ENCODE measurements at regions not wholly inside any gene's neighbourhood (a gene's known extent, or its start where the extent isn't known, plus 50 kb on each side); places are given as distances from the start of the nearest gene placed in this dataset.

DNA sequence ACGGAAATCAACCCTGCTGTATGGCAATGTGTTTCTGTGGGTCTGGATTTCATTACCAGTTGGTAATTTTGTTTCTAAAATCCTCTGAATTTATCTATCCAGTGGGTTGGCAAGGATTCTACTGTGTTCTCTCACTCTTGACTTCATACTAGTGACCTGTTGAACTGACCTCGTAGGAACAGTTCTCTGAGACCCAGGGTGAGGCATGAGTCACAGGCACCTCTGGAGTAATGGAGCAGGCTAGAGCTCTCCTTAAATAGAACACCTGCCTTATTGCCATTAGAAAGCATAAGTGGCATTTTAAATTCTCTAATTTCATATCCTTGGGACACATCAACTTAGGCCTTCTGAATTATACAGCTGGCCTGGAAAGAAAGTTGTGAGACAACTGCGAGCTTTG, 258.3 kb upstream of the NAV3 start:
- DNase-seq (ENCODE audit: low spot score): no peak

DNA sequence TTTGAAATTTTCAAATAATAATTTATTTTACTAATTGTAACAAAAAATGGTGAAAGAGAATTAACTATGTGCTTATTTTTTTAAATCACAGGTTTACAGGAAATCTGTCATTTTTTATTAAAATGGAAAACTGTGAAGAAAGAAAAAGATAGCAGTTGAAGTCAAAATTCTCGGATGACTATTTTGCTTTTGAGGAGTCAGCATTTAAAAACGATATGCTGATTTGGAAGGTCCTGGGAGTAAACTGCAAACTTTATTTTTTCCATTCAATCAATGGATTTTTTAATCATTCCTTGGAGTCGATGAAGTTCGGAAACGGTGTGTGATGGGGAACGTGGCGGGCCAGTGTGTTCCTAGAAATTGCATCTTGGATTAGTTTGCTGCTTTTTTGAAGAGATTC, 258.9 kb upstream of the NAV3 start:
- FAIRE-seq: no peak

More for the DNA sequence above, 258.3 kb upstream of the NAV3 start:
- FAIRE-seq: no peak

DNA sequence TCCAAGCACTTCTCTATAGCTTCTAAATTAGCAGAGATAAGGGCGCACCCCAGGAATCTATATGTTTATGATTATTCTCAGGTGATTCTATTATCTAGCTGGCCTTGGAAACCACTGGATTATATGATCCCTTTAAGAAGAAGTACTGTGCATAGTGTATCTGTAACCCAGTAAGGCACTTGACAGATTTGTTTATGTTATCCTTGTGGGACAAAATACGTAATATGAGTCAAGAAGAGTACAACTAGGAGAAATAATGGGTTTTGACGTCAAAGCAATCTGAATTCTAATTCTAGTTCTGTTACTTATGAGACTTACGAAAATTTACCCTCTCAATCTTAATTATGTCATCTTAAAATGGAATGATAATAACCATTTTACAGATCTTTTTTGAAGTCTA, 259.6 kb upstream of the NAV3 start:
- FAIRE-seq (no peak), DNase-seq (ENCODE audit: low spot score) (no peak)

More for the DNA sequence above, 258.9 kb upstream of the NAV3 start:
- no peak for DNase-seq (ENCODE audit: low spot score)

DNA sequence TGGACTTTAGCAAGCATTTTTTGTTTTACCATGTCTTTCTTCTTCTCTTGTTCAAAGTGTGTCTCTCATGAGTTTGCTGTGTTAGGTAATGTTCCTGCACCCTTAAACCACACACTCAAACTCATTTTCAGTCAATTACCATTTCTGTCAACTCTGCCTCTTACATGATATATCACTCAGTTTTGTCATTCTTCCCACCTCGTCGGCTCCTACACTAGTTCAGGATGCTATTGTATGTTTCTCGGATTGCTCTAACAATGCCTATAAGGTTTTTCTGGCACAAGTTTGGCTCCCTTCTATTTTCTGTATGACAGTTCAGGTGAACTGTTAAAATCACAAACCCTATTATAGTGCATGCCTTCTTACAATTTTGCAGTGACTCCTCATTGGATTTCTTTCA, 260.8 kb upstream of the NAV3 start:
- no peak for FAIRE-seq
- no peak for DNase-seq (ENCODE audit: low spot score)

DNA sequence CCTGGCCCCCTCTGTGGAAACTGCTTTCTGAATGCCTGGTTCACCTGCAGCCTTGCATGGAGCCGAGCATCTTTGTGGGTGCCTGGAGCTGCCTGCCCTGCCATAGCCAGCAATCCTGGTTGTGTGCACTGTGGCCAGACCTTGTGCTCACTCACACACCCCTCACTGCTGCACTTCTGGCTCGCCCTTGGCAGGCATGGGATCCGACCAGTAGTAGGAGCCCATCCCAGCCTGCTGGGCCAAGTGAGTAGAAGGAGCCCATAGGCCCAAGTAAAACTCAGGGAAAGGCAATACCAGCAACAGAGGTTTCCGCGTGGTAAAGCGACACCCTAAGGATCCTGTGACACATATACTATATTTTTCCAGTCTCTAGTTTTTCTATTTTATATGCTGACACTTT, 270.0 kb upstream of the NAV3 start:
- no peak for FAIRE-seq
- no peak for DNase-seq (ENCODE audit: low spot score)

DNA sequence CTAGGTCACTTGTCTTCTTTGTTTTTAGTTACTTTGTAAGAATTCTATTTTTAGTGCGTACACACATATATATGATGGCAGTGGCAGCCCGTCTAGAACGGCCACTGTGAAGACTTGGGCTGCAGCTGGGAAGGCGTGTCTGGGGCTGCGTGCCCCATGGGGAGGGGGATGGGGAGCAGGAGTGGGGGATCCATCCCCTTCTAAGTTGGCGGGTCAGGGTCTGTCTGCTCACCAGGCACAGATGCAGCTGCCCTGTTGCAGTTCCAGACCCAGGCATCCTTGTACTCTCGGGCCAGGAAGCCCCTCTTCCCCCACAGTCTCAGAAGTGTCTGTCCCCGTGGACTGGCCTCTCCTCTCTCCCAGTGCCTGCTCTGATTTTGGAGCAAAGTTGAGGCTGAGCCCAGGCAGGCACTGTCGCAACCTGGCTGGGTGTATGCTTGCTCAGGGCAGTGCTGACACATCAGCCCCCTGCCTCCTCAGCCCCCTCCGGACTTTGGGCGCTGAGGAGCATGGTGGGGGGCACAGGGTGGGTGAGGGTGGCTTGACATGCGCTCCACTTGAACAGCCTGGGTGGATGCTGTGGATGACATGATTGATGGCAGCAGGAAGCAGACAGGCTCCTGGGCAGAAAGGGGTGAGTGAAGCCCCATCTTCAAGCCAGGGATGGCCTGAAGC, 271.2 kb upstream of the NAV3 start:
- no peak for DNase-seq (ENCODE audit: low spot score)
- no peak for FAIRE-seq

DNA sequence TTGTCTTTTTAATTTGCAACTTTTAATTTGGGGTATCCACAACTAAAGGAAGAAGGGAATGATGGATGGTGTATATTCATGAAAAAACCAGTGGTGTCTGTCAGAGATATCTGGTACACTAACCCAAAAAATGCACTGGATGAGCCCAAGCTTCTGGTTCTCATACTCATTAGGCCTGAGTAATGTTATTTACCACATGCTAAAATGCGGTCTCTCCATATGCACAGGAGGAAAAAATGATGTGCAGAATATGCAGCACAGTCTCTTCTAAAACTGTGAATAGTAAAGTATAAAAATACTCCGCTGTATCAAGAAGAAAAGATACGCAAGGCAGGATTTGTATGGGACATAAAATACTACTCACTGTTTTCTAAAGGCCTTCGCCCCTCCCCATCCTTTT, 275.6 kb upstream of the NAV3 start:
- no peak for FAIRE-seq

DNA sequence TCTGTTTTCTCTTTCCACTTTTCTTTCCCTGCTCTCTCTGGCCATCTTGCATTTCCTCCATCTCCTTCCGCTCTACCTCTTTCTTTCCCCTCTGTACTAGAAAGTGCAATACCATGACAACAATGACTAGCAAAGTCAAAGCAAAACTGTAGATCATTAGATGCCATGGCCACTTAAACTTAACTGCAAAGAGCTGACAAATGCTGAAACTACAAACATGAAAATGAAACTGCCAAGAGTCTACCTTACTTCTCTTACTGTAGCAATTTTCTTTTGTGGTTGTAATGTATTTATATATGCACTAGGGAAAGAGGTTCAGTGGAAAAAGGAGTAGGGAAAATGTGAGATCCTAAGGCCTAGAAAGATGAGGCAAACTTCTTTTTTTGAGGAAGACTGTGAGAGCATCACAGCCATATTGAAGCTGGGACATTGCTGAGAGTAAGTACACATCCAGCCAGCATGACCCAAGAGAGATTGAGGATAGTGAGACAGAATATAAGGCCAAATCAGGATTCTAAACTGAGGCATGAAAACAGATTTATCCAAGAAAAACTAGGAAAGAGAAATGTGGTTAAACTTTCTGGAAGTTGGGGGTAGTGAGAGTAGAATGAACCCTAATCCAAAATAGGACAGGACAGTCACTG, 276.6 kb upstream of the NAV3 start:
- DNase-seq (ENCODE audit: low spot score) (no peak), FAIRE-seq (no peak)

More for the DNA sequence above, 275.6 kb upstream of the NAV3 start:
- DNase-seq (ENCODE audit: low spot score): no peak

DNA sequence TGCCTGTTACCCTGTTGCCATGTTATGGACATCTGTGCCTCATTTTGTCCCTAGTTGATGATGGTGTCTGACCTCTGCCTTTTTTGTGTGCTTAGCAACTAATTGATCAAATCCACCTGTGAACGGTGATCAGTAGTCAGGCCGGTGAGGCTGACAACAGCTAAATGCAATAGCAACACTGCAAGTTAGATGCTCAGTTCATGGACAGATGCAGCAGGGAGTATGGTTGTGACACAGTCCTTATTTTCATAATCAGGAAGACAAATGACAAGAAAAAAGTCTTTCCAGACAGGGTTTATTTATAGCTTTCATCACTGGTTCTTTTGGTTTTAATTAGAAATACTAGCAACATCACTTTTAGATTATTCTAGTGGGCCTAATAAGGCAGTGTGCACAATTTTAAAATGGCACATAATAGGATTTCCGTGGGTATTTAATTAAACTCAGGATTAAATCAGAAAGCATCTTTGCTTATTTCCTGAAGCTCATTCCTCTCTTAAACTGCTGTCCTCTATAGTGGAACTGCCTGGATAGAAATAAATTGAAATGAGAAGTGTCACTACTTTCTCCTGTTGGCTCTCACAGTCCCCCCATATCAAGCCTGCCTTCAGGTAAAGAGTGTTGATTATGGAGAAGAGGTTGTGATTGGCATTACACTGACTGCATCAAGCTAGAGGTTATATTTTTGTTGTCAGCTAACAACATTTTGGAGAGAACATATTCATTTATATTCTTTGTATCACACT, 281.1 kb upstream of the NAV3 start:
- no peak for DNase-seq (ENCODE audit: low spot score)
- FAIRE-seq: no peak

DNA sequence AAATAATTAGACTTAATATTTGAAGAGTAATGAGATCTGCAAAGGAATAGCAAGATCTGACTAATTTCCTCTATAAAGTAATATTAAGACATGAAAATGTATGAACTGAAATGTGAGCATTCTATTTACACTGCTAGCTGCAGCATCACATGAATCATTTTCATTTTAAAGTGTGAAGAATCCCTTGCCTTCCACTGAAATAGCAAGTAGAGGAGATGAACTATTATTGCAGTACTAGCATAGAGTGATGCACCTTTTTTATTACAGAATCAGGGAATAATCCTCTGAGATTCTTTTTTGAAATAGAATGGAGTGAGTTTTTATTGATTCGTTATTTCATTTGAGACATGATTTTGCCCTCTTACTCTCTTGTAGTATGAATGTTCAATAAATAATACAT, 281.9 kb upstream of the NAV3 start:
- no peak for FAIRE-seq
- no peak for DNase-seq (ENCODE audit: low spot score)

DNA sequence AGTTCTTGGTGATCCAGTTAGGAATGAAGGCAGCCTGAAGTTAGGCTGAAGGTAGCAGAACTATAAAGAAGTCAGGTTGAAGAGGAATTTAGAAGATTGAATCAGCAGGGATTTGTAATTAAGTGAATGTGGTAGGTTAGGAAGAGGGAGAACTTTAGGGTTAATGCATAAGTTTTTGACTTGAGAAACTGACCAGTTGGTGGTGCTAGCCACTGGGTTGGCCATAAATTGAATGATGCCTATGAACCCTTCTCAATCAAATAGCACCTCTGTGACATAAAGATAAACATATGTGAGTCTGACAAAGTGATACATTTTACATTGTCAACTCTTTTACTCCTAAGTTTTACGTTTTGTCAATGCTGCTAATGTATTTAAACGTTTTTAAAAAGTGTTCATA, 290.6 kb upstream of the NAV3 start:
- no peak for FAIRE-seq
- DNase-seq (ENCODE audit: low spot score): no peak

DNA sequence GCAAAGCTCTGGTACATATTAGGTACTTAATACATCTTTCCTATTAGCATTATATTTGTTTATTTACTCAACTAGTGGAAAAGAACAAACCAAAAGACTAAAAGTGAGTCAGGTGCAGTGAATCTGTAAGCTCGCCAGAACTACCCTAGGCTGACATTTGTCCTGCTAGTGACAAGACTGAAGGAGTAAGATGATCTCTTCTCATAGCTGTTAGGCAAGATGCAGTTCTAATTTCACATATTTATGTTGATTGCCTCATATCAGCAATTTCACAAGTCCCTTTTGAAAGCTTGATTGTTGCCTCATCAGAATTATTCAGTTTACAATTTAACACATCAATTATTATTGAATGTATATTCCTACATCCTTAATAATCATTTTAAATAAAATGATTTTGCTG, 293.0 kb upstream of the NAV3 start:
- DNase-seq (ENCODE audit: low spot score): no peak
- FAIRE-seq: no peak

DNA sequence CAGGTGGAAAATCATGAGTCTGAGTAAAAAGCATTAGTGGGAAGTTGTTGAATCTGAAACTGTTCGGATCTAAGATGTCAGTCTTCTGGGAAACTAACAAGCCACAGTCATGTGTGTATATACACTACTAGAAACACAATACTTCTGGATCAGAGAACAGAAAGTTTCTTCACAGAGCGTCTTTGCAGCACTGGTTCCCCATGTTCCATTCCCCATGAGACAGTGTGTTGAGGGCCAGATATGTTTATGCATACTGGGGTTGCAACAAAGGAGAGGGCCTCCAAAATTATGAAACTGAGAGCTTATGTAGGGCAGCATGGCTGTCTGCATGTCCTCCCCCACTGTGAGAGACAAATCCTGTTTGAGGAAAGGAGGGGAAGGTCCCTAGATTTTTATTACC, 295.0 kb upstream of the NAV3 start:
- no peak for DNase-seq (ENCODE audit: low spot score)
- FAIRE-seq: no peak

DNA sequence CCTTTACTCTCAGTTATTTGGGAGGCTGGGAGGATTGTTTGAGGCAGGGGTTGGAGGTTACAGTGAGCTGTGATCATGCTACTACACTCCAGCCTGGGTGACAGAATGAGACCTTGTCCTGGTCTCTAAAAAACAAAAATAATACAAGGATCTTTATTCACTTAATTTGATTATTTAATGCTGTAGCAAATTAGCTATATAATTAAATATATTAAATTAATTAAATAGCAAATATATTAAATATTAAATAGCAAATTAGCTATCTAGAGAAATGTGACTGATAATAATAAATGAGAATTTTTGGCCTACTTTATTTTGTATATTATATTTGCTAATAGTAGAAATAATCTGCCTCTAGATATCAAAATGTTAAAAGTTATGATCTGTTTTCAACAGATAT, 298.8 kb upstream of the NAV3 start:
- DNase-seq (ENCODE audit: low spot score) (no peak), FAIRE-seq (no peak)

DNA sequence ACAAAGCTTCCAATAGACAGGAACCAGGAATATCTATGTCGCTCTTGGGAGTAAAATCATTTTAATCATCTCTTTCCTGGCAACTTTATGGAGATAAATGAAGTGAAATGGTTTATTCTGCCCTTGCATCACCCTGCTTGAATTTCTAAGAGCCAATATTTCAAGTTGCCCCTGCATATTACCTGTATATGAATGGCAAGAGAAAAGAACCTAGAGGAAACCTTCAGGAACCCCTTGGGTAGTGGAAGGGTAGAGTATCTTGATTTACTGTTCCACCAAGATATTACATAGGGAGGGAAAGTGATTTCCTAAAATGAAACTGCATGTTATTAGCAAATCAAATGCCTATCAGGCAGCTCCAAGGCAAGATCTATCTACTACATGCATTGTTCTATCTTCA, 308.4 kb upstream of the NAV3 start:
- DNase-seq (ENCODE audit: low spot score) (no peak), FAIRE-seq (no peak)

DNA sequence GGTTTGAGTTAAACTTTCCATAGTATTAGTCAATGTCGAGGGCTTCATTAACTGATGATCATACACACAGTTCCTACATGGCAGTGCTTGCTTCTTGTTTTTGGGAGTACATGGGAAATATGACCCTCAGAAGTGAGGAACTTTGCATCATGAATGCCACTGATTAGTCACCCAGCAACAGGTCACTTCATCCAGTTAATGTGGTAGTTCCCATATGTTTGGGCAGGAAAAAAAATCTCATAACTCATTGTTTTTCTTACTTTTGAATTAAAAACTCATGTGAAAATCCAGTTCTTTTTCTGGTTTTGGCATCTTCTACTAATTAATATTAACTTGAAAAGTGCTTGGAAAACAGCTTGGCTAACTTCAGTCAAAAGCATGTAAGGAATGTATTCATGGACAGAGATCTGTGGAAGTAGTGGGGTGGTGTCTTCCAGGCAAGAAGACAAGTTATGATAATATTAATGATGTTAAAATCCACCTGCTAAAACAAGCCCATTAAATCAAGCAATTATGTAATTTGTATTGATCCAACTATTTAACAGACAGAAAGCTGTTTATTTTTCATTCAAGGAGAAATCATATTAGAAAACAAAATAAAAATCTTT, 309.1 kb upstream of the NAV3 start:
- FAIRE-seq (no peak), DNase-seq (ENCODE audit: low spot score) (no peak)

DNA sequence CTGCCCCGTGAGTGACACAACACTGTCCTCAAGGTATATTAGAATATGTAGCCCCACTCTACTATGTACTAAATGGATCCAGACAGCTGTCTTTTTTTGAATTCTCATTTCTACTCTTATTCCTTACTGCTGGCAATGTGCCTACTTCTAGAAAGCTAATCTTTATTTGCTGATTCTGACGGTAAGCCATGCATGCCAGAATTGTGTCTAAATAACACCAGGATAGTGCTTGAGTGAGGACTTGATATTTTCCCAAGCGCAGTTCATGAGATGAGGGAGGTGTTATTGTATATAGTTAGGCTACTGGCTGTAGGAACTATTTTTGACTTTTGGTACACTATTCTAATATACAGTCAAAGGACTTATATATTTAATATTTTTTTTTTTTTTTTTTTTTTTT, 316.2 kb upstream of the NAV3 start:
- DNase-seq (ENCODE audit: low spot score): no peak
- no peak for FAIRE-seq

DNA sequence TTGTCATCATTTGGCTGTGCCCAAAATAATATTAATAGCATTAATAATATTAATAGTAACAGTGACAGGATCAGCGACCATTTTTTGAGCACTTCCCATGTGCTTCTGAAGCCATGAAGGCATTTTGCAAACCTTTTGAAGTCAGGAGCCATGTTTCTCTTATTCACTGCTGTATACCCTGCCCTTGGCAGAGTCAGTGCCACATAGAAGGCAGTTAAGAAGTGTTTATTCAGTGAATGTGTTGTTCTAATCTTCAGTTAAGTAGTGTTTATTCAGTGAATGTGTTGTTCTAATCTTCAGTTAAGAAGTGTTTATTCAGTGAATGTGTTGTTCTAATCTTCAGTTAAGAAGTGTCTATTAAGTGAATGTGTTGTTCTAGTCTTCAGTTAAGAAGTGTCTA, 319.7 kb upstream of the NAV3 start:
- FAIRE-seq (no peak), DNase-seq (ENCODE audit: low spot score) (no peak)

DNA sequence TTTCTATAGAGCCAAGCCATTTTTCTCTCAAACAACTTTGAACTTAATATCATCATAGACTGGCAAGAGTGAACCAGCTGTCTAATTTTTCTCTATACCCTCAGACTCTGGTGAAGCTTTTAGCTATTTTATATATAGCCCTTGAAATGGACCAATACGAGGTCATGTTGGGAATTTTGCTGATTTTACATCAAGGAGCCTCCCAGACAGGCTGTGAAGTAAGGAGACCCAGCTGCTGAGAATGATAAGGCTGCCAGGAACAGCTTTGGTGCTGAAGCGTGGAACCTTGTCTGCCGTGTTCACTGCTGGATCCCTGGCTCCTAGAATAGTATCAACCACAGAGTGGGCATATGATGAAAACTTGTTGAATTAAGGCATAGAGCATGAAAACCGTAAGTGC, 326.2 kb upstream of the NAV3 start:
- DNase-seq (ENCODE audit: low spot score) (no peak), FAIRE-seq (no peak)

DNA sequence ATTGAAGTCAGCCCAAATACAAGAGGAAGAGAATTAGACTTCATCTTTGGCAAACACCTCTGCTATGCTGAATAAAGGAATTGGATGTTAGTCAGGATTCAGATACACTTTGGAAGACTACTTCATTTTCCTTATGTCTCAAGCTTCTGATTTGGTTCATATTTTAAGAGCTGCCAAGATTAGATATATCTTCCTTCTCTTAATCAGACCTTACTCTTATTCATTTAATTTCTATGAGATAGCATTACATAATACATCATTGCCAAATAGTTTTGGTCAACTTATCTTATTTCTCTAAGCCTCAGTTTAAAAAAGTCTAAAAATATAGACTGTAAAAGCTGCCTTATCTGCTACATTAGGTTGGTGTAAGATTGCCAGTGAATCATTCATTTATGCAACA, 330.6 kb upstream of the NAV3 start:
- FAIRE-seq (no peak), DNase-seq (ENCODE audit: low spot score) (no peak)

DNA sequence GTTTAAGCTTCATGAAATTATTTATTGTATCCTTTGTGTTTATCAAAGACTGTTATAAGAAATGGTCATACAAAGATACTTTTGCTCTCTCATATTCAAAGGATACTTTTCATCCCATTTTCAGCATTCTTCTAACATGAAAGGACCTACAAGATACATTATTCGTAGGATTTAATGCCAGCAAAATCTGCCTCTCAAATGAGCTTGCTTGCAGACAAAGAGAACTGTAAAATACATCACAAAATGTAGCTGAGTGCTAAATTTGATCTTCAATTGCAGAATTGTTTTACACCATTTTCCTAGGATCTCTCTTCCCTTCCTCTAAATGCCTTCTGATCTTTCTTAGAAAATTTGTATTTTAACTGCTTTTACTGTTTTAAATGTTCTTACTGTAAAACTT, 333.0 kb upstream of the NAV3 start:
- FAIRE-seq: no peak

DNA sequence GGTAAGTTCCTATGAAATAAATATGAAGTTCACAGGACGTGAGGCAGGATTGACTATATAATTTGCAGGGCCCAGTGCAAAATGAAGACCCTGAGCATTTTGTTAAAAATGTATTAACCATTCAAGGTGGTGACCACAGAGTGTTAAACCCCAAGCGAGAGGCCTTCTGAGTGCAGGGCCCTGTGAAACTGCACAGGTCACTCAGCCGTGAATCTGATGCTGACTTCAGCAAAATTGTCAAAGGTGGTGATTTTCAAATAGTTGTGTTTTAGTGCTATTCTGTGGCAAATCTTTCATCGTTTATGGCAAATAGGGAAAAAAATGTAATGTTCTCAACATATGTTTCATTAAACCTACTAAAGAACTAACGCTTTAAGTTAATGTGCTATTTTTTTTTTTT, 334.0 kb upstream of the NAV3 start:
- FAIRE-seq (no peak), DNase-seq (ENCODE audit: low spot score) (no peak)

More for the DNA sequence above, 333.0 kb upstream of the NAV3 start:
- DNase-seq (ENCODE audit: low spot score): no peak

Measured in RCC 7860 (cell line).